HUES48 (cell line): ENCODE measurements at regions not wholly inside any gene's neighbourhood (a gene's known extent, or its start where the extent isn't known, plus 50 kb on each side); places are given as distances from the start of the nearest gene placed in this dataset.

Source experiments
- H3K27ac ChIP-seq: one replicate; pipeline ENCODE4 v1.7.0; 2013; ENCODE audit warnings: low read depth, low read length, inconsistent platforms
- H3K27me3 ChIP-seq: 2 replicates; pipeline ENCODE4 v1.6.1; 2013; ENCODE audit warnings: mild to moderate bottlenecking, low read length; ENCODE audit not compliant: control insufficient read depth, insufficient read depth
- H3K36me3 ChIP-seq: 2 replicates; pipeline ENCODE4 v1.6.1; 2013; ENCODE audit warnings: low read length; ENCODE audit not compliant: control insufficient read depth, insufficient read depth
- H3K4me1 ChIP-seq: 2 replicates; pipeline ENCODE4 v1.6.1; 2013; ENCODE audit warnings: mild to moderate bottlenecking, low read length; ENCODE audit not compliant: control insufficient read depth, insufficient read depth
- H3K4me3 ChIP-seq: 2 replicates; pipeline ENCODE4 v1.5.1; 2013; ENCODE audit warnings: mild to moderate bottlenecking, low read depth, low read length
- H3K9ac ChIP-seq: 2 replicates; pipeline ENCODE4 v1.6.1; 2013; ENCODE audit warnings: mild to moderate bottlenecking, low read depth, low read length, moderate library complexity
- H3K9me3 ChIP-seq: 2 replicates; pipeline ENCODE4 v1.6.1; 2013; ENCODE audit warnings: low read length; ENCODE audit not compliant: control insufficient read depth, insufficient read depth

- H3K4me3 ChIP-seq = no peak overlapping the region
- no peaks in the 10 kb centered on the region for H3K9me3 ChIP-seq
- H3K27ac ChIP-seq = peak overlapping the region; percentile 62
- peaks cover 24% of the 10 kb centered on the region for H3K4me1 ChIP-seq
- no peaks in the 10 kb centered on the region for H3K36me3 ChIP-seq
- H3K27me3 ChIP-seq = no peaks in the 10 kb centered on the region
- H3K9ac ChIP-seq = no peak overlapping the region
Observed at GRCh38 chr1:234745844-234746797, 136.1 kb upstream of the IRF2BP2 start.

GRCh38 chr1:234745276-234745675, 135.3 kb upstream of the IRF2BP2 start:
- Histone ChIP-seq H3K9me3 (no peaks in the 10 kb centered on the region), H3K4me1 (peaks cover 23% of the 10 kb centered on the region)

GRCh38 chr1:234743791-234744611, 134.0 kb upstream of the IRF2BP2 start:
- H3K4me1 ChIP-seq = peaks cover 23% of the 10 kb centered on the region
- no peak overlapping the region for H3K9ac ChIP-seq
- no peaks in the 10 kb centered on the region for H3K9me3 ChIP-seq
- no peaks in the 10 kb centered on the region for H3K36me3 ChIP-seq
- H3K27me3 ChIP-seq = no peaks in the 10 kb centered on the region
- H3K4me3 ChIP-seq = peak overlapping the region; percentile 47
- peak overlapping the region; percentile 90 for H3K27ac ChIP-seq

More at GRCh38 chr1:234745276-234745675, 135.3 kb upstream of the IRF2BP2 start:
- Histone ChIP-seq H3K27ac (peak overlapping the region; percentile 62), H3K4me3 (no peak overlapping the region), H3K36me3 (no peaks in the 10 kb centered on the region), H3K27me3 (no peaks in the 10 kb centered on the region), H3K9ac (no peak overlapping the region)

- Histone ChIP-seq H3K4me3 (no peak overlapping the region), H3K27me3 (no peaks in the 10 kb centered on the region), H3K36me3 (no peaks in the 10 kb centered on the region), H3K4me1 (peaks cover 27% of the 10 kb centered on the region), H3K9ac (no peak overlapping the region), H3K27ac (no peak overlapping the region), H3K9me3 (no peaks in the 10 kb centered on the region)
Observed at GRCh38 chr1:234742622-234743021, 132.6 kb upstream of the IRF2BP2 start.

GRCh38 chr1:234737967-234738314, 128.0 kb upstream of the IRF2BP2 start:
- Histone ChIP-seq H3K27me3 (no peaks in the 10 kb centered on the region), H3K9ac (no peak overlapping the region), H3K4me3 (no peak overlapping the region), H3K27ac (no peak overlapping the region), H3K9me3 (no peaks in the 10 kb centered on the region), H3K36me3 (no peaks in the 10 kb centered on the region), H3K4me1 (peaks cover 4% of the 10 kb centered on the region; the same call in 1 of the 2 replicates)

- Histone ChIP-seq H3K27ac (no peak overlapping the region), H3K27me3 (no peaks in the 10 kb centered on the region), H3K4me1 (peaks cover 4% of the 10 kb centered on the region; the same call in 1 of the 2 replicates), H3K9me3 (no peaks in the 10 kb centered on the region), H3K36me3 (no peaks in the 10 kb centered on the region), H3K4me3 (no peak overlapping the region), H3K9ac (no peak overlapping the region)
Observed at GRCh38 chr1:234735916-234736315, 125.9 kb upstream of the IRF2BP2 start.

GRCh38 chr1:234735476-234735875, 125.5 kb upstream of the IRF2BP2 start:
- Histone ChIP-seq H3K27ac (no peak overlapping the region), H3K4me1 (peaks cover 4% of the 10 kb centered on the region; the same call in 1 of the 2 replicates), H3K36me3 (no peaks in the 10 kb centered on the region), H3K4me3 (no peak overlapping the region), H3K27me3 (no peaks in the 10 kb centered on the region), H3K9me3 (no peaks in the 10 kb centered on the region), H3K9ac (no peak overlapping the region)

- no peak overlapping the region for H3K27ac ChIP-seq
- H3K9me3 ChIP-seq = no peaks in the 10 kb centered on the region
- H3K4me1 ChIP-seq = peaks cover 4% of the 10 kb centered on the region; the same call in 1 of the 2 replicates
- H3K4me3 ChIP-seq = no peak overlapping the region
- H3K36me3 ChIP-seq = no peaks in the 10 kb centered on the region
- no peak overlapping the region for H3K9ac ChIP-seq
- no peaks in the 10 kb centered on the region for H3K27me3 ChIP-seq
Observed at GRCh38 chr1:234734869-234735268, 124.9 kb upstream of the IRF2BP2 start.

- no peak overlapping the region for H3K27ac ChIP-seq
Observed at GRCh38 chr1:234734412-234734835, 124.4 kb upstream of the IRF2BP2 start.

GRCh38 chr1:234733427-234733826, 123.4 kb upstream of the IRF2BP2 start:
- H3K9ac ChIP-seq = no peak overlapping the region
- no peaks in the 10 kb centered on the region for H3K36me3 ChIP-seq
- H3K27ac ChIP-seq = no peak overlapping the region
- no peaks in the 10 kb centered on the region for H3K9me3 ChIP-seq
- H3K4me1 ChIP-seq = peaks cover 4% of the 10 kb centered on the region; the same call in 1 of the 2 replicates
- no peaks in the 10 kb centered on the region for H3K27me3 ChIP-seq
- H3K4me3 ChIP-seq = no peak overlapping the region

More at GRCh38 chr1:234734412-234734835, 124.4 kb upstream of the IRF2BP2 start:
- no peaks in the 10 kb centered on the region for H3K36me3 ChIP-seq
- no peaks in the 10 kb centered on the region for H3K27me3 ChIP-seq
- no peak overlapping the region for H3K4me3 ChIP-seq
- no peaks in the 10 kb centered on the region for H3K9me3 ChIP-seq
- H3K9ac ChIP-seq = no peak overlapping the region
- peaks cover 4% of the 10 kb centered on the region; the same call in 1 of the 2 replicates for H3K4me1 ChIP-seq
